NOMO-1 (cell line): ENCODE measurements at regions not wholly inside any gene's neighbourhood (a gene's known extent, or its start where the extent isn't known, plus 50 kb on each side); places are given as distances from the start of the nearest gene placed in this dataset.

ENCODE experiments used
- DNase-seq, 2 experiments: peaks; one replicate each; lab custom pipeline; 2025; ENCODE audit not compliant: unreplicated experiment in 2 of 2; lab: John Stamatoyannopoulos, UW

GRCh38 chr2:226680719-226681118 is 118.9 kb downstream of the IRS1 start:
- no peak for DNase-seq

DNA sequence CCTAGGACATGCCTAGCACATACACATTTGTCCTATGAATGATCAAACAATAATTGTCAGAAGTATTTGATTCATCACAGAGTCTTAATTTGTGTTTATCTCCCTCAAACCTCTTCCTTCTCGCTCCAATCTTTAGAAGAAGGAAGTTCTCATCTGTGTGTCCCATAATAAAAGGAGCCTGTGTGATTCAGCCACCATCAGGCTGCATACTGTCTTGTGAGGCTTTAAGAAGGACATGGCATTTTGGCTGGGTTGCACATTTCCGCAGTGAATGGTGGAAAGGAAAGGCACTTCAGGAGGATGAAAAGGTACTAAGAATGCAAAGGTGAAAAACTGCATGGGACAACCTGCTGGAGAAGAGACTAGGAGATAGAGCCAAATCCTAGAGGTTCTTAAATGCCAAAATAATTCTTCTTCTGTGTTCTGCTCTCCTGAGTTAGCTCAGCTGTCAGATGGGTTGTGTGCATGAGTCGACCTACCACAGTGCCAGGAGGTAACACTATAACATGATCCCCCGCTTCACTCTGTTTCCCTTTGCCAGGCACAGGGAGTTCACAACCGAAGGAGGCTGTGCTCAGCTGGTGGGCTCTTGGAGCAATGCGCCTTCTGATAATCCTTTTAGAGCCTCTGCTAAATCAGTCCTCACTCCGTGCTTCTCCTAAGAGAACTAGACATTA is 120.1 kb downstream of the IRS1 start:
- no peak for DNase-seq

GRCh38 chr2:226678422-226678821 is 121.2 kb downstream of the IRS1 start:
- no peak for DNase-seq

DNA sequence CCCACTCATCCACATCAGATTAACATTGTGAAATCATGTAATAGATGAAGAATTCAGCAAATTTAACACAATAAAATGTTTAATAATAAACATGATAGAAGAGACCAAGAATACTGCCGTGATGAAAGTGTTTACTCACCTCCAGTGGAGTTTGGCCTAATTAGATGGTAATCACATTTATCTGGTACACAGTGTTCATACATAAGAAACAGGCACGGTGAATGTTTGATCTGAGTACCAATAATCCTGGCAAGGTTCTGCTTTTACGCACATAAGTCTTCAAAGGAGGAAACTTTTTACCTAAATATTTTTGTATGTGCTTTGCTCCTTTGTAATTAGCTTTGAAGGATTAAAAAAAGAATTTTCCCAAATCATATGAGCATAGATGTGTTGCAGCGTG is 122.5 kb downstream of the IRS1 start:
- DNase-seq = no peak

DNA sequence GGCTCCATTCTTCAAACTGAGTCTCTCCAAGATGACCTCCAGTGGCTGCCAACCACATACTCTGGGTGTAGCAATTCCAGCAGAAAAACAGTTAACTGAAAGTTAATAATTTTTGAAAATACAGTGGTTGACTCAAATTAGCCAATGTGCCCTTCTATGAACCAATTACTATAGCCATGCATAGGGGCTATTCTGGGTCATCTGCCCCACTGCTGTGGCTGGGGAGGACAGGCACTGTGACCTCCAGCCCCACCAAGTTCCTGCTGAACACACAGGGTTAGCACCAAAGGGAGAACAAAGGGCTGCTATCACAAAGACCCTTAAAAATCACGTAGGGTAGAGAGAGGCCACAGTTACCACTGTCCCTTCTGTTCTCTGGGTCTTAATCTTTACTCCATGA is 123.0 kb downstream of the IRS1 start:
- DNase-seq = no peak

DNA sequence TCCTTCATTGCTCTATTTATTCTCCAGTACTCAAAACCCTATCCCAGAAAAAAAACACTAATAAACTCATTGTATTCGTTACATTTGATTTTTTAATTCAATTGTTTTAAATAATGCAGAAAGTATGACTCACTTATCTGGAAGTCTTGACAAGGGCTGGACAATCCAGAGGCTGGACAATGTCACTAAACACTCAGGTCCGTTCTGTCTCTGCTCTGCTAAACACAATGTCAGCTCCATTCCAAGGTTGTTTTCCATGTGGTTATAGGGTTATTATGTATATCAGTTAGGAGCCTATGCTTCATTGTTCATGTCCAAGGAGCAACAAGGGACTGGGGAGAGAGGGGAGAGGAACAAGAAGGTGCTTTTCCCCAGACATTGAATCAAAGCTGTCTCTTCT is 125.5 kb downstream of the IRS1 start:
- no peak for DNase-seq

- DNase-seq = no peak
These were observed 126.3 kb downstream of the IRS1 start for GRCh38 chr2:226673314-226673723.

DNA sequence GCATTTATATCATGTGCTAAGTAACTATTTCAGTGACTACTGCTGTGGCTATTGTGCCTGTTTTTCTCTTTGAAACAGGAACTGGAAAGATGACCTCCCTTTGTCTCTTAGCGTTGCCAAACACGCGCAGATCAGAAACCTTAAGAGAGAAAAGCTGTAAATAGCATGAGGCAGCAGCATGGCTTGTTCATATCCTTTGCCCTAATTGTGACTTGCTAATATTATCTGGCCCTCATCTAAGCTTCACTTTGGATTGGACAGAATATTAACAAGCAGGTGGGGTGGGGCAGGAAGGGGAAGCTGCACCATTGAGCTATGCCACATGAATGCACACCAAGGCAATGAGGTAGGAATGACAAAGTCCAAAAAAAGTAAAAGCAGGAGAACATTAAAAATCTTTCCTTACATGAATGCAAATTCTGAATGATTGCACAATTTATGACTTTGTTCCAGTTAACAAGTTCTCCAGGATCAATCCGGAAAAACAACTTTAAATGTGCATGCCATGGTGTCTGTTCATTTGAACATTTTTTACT is 128.4 kb downstream of the IRS1 start:
- peak; percentile 51 to 53 for DNase-seq

GRCh38 chr2:226669905-226670304 is 129.7 kb downstream of the IRS1 start:
- DNase-seq = peak; percentile 11 to 79

- DNase-seq = no peak
These were observed 130.4 kb downstream of the IRS1 start for GRCh38 chr2:226669249-226669648.

DNA sequence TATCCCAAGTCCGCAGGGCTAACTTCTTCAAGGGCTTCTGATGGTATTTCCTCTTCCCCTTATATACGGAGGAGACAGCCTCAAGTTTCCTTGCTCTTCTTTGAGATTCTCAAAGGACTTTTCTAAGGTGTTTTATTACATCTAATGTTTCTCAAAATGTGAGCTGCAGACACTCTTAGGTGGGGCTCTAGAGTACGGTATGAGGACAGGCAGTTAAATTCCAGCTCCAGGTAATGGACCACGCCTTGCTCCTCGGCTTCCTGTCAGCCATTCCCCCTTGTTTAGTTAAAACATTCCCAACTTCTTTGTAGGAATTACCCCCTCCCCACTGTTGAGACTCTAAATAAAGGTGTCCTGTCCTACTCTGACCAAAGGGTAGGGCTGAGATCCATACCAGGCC is 131.9 kb downstream of the IRS1 start:
- no peak for DNase-seq

DNA sequence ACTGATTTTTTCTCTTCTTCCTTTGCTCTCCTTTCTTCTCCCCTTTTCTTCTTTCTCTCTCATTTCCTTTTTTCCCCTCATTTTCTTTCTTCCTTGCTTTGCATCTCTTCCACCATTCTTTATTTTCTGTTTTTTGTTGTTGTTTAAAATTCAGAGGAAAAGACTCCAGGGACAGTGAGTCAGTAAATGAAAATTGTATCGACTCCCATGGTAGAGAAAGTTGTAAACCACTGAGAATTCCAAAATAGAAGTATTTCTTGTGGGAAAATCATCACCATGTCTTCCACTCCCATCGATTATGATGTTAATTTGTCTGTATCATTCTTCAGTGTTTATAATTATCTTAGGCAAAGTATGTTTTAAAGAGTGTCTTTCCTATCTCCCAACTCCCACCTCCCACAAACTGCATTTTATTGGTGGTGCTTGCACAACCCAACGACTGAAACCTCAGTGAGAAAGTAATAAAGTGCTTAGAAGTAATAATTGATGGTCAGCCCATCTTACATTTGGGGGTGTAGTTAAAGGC is 134.3 kb downstream of the IRS1 start:
- no peak for DNase-seq

- no peak for DNase-seq
These were observed 135.0 kb downstream of the IRS1 start for GRCh38 chr2:226664661-226665060.

GRCh38 chr2:226664140-226664539 is 135.5 kb downstream of the IRS1 start:
- DNase-seq = no peak

DNA sequence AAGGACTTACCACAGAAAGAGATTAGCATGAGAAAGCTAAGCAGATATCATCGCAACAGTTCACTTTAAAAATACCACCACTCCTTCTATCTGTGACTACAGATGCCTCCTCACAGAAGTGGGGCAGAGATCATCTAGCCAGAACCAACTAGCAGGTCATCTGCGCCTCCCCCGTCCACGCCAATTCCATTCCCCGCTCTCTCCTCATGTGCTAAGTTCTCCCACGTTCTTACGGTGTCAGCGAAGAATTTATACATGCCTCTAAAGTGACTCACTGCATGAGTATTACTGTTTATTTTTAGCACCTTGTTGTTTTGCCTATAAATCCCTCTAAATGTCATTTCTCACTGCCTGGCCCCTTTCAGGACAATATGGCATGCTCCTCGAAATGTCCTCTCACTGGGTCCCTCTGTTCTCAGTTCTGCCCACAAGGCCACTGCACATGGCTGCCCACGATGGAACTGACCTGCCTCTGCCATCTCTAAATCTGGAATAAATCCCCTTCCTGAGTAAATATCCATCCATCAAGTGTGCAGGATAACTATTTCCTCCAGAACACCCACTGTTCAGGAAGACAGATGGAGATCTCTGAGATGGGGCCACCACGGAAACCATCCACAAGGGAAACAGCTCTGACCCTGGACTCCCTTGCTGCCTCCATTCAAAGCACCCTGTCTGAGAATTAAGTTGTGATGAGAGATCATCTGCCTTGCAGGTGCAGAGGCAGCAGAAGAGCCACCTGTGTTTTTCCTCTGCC is 137.7 kb downstream of the IRS1 start:
- DNase-seq = no peak

DNA sequence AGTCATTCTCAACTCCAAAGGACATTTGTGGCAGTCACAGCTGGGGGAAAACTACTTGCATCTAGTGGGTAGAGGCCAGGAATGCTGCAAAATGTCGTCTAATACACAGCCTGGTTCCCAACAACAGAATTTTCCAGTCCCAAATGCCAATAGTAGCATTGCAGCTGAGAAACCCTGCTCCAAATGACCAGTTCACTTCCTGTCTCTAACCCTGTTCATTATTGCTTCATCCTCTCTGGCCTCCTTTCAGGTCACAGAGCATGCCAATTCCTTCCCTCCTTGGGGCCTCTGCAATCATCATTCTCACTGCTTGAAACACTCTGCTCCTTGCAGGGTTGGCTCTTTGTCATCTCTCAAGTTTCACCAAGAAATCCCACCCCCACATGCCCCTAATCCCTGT is 139.1 kb downstream of the IRS1 start:
- DNase-seq = peak; percentile 52 to 73

GRCh38 chr2:226660124-226660523 is 139.5 kb downstream of the IRS1 start:
- no peak for DNase-seq

GRCh38 chr2:226659410-226659809 is 140.2 kb downstream of the IRS1 start:
- DNase-seq = no peak

DNA sequence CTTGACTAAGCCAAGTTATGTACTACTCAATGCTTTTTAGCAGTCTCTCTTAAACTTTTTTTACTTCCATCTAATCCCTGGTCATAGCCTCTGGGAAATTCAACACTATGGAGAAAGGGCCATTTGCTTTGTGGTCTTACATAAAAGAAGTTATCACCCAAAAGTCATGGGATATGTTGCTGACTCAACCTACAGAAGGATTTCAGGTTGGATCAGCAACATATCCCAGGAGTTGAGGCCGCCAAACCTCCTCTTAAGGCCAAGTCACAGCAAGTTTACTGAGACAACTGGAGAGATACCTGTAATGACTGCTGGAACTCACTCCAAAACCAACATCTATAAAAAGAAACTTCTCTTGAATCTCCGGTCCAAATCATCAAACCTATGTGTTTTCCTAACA is 141.1 kb downstream of the IRS1 start:
- DNase-seq = no peak

DNA sequence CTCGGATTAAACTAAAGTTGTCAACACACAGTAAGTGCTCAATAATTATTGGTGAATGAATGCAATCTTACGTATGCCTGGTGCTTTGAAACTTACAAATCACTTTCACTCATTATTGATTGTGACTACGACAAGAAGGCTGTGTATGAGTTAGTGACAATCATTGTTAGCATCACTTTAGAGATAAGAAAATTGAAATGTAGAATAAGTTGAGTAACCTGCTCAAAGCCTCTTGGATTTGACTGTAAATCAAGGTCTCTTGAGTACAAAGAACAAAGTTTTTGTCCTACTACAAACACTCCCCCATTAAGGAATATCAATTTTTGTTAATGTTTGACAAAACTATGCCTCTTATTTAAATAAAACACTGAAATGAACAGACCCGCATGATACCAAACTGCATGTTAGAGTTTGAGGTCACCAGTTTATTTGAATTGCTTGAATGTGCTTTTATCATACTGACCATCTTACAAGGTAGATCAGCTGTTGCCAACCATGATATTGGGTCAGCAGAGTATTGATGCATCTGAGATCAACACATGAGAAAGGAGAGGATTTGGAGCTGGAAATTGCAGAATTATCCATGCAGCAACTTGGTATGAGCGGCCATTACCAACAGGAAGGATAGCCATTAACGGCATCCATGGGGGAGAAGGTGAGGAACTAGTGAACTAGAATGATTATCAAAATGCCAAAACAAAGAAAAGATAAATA is 142.1 kb downstream of the IRS1 start:
- DNase-seq = no peak

DNA sequence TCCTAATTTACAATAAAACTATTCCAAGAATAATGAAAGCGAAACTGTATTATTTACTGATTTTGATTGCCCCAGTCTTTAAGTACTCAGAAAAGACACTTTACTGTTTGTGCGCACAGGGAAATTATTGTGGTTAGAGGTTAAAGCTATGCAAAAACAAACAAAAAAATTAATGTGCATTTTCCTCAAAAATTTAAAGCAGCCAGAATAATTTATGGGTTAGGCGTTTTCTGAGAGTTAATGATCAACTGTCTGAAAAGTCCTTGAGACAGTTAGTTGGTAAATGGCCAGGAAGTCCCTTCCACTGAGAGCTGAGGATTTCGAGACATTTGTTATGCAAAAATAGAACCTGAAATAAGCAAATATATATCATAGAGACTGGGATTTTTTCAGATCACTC is 143.3 kb downstream of the IRS1 start:
- peak in 1 of 2 experiments; percentile 20 for DNase-seq
